Endodermal cell (in vitro differentiated cells): ENCODE measurements at regions not wholly inside any gene's neighbourhood (a gene's known extent, or its start where the extent isn't known, plus 50 kb on each side); places are given as distances from the start of the nearest gene placed in this dataset.

Experiments used
- DNase-seq: peaks from one replicate; pipeline ENCODE4 v3.0.0-alpha.2; 2017
- H3K27ac ChIP-seq: 2 replicates; pipeline ENCODE4 v1.5.1; 2013; ENCODE audit warnings: mild to moderate bottlenecking, low read depth, low read length, moderate library complexity
- H3K27me3 ChIP-seq: 2 replicates; pipeline ENCODE4 v1.6.1; 2013; ENCODE audit warnings: mild to moderate bottlenecking, low read length, moderate library complexity; ENCODE audit not compliant: insufficient read depth, control insufficient read depth, poor library complexity, severe bottlenecking
- H3K36me3 ChIP-seq: 2 replicates; pipeline ENCODE4 v1.7.0; 2013; ENCODE audit warnings: mild to moderate bottlenecking, low read length, moderate library complexity; ENCODE audit not compliant: control insufficient read depth, insufficient read depth
- H3K4me1 ChIP-seq: one replicate; pipeline ENCODE4 v1.7.0; 2013; ENCODE audit warnings: low read length; ENCODE audit not compliant: control insufficient read depth, insufficient read depth
- H3K4me3 ChIP-seq: 2 replicates; pipeline ENCODE4 v1.5.1; 2013; ENCODE audit warnings: mild to moderate bottlenecking, low read length, moderate library complexity
- H3K9ac ChIP-seq: 2 replicates; pipeline ENCODE4 v1.6.1; 2013; ENCODE audit warnings: mild to moderate bottlenecking, low read length, moderate library complexity; ENCODE audit not compliant: poor library complexity, severe bottlenecking; ENCODE audit errors: extremely low read depth
- H3K9me3 ChIP-seq: 2 replicates; pipeline ENCODE4 v1.6.1; 2013; ENCODE audit warnings: mild to moderate bottlenecking, low read length, moderate library complexity; ENCODE audit not compliant: control insufficient read depth
- H3K27ac Mint-ChIP-seq: 2 replicates; pipeline ENCODE4 v1.8.0; 2020; ENCODE audit warnings: mixed read lengths
- H3K27me3 Mint-ChIP-seq: 2 replicates; pipeline ENCODE4 v1.8.0; 2021; ENCODE audit warnings: mild to moderate bottlenecking, mixed read lengths; ENCODE audit not compliant: insufficient read depth
- H3K36me3 Mint-ChIP-seq: 2 replicates; pipeline ENCODE4 v1.8.0; 2020; ENCODE audit warnings: low read depth, mixed read lengths
- H3K4me1 Mint-ChIP-seq: 2 replicates; pipeline ENCODE4 v1.8.0; 2020; ENCODE audit warnings: mixed read lengths
- H3K4me3 Mint-ChIP-seq: 2 replicates; pipeline ENCODE4 v1.8.0; 2020; ENCODE audit warnings: mild to moderate bottlenecking, moderate library complexity, mixed read lengths
- H3K9me3 Mint-ChIP-seq: 2 replicates; pipeline ENCODE4 v1.8.0; 2020; ENCODE audit warnings: mild to moderate bottlenecking, mixed read lengths
- CTCF ChIP-seq: fragments of 200-600 bp; sonication (generic); conservative IDR thresholded peaks from 2 replicates; pipeline ENCODE4 v1.5.0; 2021; ENCODE audit warnings: antibody characterized with exemption, mild to moderate bottlenecking
- WGBS, 2 experiments: methylation state at CpG; one replicate each; pipeline versions ENCODE4 v1.1.5 to v1.1.7; 2013; ENCODE audit warnings: missing lambda C conversion rate in 2 of 2, mixed read lengths in 1 of 2; ENCODE audit not compliant: insufficient coverage in 1 of 2, insufficient read length in 1 of 2; 5-methylcytosine and 5-hydroxymethylcytosine counted together

GRCh38 chr3:127038466-127038865 lies 55.6 kb downstream of the PLXNA1 start:
- no peak for TF ChIP-seq CTCF
- no peak overlapping the region for H3K9ac ChIP-seq
- no peak overlapping the region for H3K4me3 ChIP-seq
- no peaks in the 10 kb centered on the region for H3K27me3 Mint-ChIP-seq
- H3K4me3 Mint-ChIP-seq, result no peak overlapping the region
- H3K9me3 Mint-ChIP-seq, result no peaks in the 10 kb centered on the region
- no peaks in the 10 kb centered on the region for H3K27me3 ChIP-seq
- no peak overlapping the region for H3K27ac Mint-ChIP-seq
- WGBS, 2 experiments, result 95 to 96% methylated on average over 12 to 14 of the region's 14 CpGs
- H3K27ac ChIP-seq, result no peak overlapping the region
- peaks cover under 1% of the 10 kb centered on the region for H3K4me1 ChIP-seq
- peaks cover 2% of the 10 kb centered on the region for H3K36me3 ChIP-seq
- no peaks in the 10 kb centered on the region for H3K36me3 Mint-ChIP-seq
- no peaks in the 10 kb centered on the region for H3K9me3 ChIP-seq
- H3K4me1 Mint-ChIP-seq, result peaks cover 9% of the 10 kb centered on the region
- DNase-seq, result no peak

- Mint-ChIP-seq H3K27me3 (no peaks in the 10 kb centered on the region), H3K4me1 (peaks cover 14% of the 10 kb centered on the region), H3K4me3 (no peak overlapping the region), H3K9me3 (no peaks in the 10 kb centered on the region), H3K36me3 (no peaks in the 10 kb centered on the region), H3K27ac (no peak overlapping the region)
- no peak for DNase-seq
- H3K9ac ChIP-seq, result no peak overlapping the region
- no peak overlapping the region for H3K4me3 ChIP-seq
- no peaks in the 10 kb centered on the region for H3K9me3 ChIP-seq
- no peaks in the 10 kb centered on the region for H3K27me3 ChIP-seq
- H3K4me1 ChIP-seq, result peaks cover 6% of the 10 kb centered on the region
- TF ChIP-seq CTCF, result no peak
- H3K27ac ChIP-seq, result no peak overlapping the region
- WGBS, 2 experiments, result 98% methylated on average over 10 to 12 of the region's 12 CpGs
- H3K36me3 ChIP-seq, result no peaks in the 10 kb centered on the region
These were observed 56.1 kb downstream of the PLXNA1 start for GRCh38 chr3:127038923-127039581.

GRCh38 chr3:127039719-127040118 lies 56.8 kb downstream of the PLXNA1 start:
- DNase-seq, result no peak
- no peaks in the 10 kb centered on the region for H3K36me3 ChIP-seq
- H3K27ac ChIP-seq, result no peak overlapping the region
- WGBS, 2 experiments, result 93 to 97% methylated on average over 7 to 9 of the region's 9 CpGs
- no peak for TF ChIP-seq CTCF
- H3K4me1 ChIP-seq, result peaks cover 7% of the 10 kb centered on the region
- Mint-ChIP-seq H3K4me1 (peaks cover 18% of the 10 kb centered on the region), H3K36me3 (no peaks in the 10 kb centered on the region), H3K27ac (no peak overlapping the region), H3K27me3 (no peaks in the 10 kb centered on the region), H3K9me3 (no peaks in the 10 kb centered on the region), H3K4me3 (no peak overlapping the region)
- H3K9ac ChIP-seq, result no peak overlapping the region
- H3K4me3 ChIP-seq, result no peak overlapping the region
- no peaks in the 10 kb centered on the region for H3K27me3 ChIP-seq
- no peaks in the 10 kb centered on the region for H3K9me3 ChIP-seq
